T-helper 2 cell (primary cell): ENCODE measurements at regions not wholly inside any gene's neighbourhood (a gene's known extent, or its start where the extent isn't known, plus 50 kb on each side); places are given as distances from the start of the nearest gene placed in this dataset.
"Not testable (repeated sequence)": the region's sequence is repeated elsewhere in the genome, so short reads cannot be mapped to it uniquely, and the experiment has no call there.

Experiments
- DNase-seq, 5 experiments: peaks; one replicate each; pipeline versions ENCODE4 v3.0.0 to v3.0.0-alpha.2; 2012 to 2022

DNA sequence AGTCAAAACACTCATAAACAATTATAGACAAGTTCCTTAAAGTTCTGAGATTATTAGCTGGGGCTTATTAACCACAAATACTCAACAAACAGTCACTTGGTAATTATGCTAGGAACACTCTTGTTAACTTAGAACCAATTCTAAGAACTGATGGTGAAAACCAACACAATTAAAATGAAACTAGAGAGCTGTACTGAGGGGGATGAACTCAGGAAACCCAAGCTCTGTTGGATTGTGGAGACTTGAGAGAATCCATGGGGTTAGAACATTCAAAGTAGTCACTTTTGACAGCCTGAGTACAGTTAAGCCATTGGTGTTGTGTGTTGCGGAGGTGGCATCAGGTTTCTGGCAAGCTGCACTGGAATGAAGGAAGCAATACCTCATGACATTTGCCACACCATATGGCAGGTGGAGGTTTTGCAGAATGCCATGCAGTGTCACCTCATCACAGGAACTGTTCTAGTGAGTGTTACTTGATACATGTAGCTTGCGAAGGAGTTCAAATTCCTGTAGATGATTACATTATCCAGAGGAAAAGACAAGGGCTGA, 480.9 kb upstream of the CD180 start:
- DNase-seq: no peak

DNA sequence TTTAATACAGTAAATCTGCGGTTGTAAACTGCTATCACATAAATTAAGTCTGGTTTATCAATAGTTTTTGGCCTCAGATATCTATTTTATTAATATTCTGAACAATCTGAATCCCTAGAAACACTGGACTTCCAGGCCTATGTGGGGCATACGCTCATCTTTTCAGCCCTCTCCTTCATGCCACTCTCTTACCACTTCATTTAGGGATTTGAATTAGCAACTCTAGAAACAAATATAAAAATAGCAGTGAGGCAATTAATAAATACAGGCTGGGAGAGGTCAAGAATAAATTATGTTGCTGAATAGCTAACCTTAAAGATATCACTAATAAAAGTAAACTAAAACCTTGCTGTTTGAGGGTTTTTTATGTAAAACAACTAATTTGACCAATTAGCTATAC, 480.3 kb upstream of the CD180 start:
- DNase-seq: no peak

DNA sequence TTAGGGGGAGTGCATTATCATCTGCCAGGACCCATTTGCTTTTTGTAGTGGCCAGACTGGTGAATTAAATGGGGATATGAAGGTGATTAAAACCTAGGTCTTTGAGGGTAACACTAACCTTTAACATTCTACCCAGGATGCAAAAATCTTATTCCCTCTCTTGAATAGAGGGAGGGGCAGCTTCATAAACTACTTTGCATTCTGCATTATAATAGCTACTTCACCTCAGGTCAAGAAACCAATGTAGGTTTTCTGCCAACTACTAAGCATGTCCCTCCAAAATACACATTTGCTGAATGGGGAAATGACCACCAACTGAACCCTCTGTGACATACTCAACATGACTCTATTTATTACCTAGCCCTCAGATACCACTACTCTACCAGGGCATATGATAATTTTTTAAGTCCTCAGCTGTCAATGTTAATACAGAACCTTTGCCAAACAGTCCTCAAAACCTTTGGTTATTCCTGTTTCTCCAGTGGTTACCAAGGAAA, 477.6 kb upstream of the CD180 start:
- DNase-seq: no peak

DNA sequence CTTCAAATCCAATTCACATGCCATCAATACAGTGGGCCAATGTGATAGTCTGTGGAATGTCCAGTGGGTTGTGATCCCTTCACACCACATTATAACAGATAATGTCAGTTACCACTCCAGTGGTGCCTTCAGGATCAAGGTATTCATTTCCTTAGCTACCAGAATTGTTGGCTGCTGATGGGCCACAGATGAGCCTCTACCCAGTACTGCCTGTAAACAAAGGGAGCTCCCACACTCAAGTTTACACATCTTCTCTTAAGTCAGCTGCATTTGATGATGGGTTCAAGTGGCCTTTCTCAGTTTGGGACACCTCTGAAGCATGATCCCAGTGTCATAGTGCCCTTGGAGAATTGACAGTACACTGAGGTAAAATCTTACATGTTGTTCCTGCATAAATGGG, 477.0 kb upstream of the CD180 start:
- no peak for DNase-seq

DNA sequence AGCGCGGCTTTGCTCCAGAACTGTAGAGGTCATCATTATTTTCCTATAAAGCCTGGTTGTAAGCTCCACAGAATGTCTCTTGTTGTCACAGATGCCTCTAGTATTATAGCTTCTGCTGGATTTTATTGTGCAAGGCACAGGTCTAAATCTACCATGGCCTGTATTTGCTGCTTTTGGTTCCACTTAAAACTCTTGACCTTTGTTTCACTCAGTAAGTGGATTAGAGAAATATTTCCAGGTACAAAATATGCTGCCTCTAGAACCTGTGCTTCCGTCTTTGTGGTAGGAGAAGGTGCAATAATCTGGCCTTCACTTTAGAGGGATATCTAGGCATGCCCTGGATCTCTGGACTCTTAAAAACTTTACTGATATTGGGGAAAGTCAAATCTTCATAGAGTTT, 476.6 kb upstream of the CD180 start:
- no peak for DNase-seq

DNA sequence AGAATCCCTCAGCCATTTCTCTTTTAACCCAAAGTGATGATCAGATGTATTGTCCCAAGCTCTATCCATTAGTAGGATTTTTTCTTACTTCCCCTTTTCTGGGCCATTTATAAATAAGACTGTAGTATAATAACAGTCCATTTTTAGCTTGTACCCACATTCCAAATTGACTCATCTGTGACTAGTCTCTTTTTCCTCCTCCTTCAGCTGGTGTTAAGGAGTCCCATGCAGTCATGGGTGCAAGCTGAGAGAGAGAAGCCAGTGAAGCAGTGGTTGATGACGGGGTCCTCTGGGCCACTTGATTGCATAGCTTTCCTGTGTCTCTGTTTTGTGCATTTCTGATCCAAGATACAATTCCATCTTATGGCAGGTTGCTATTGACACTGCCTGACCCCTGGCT, 476.0 kb upstream of the CD180 start:
- no peak for DNase-seq

DNA sequence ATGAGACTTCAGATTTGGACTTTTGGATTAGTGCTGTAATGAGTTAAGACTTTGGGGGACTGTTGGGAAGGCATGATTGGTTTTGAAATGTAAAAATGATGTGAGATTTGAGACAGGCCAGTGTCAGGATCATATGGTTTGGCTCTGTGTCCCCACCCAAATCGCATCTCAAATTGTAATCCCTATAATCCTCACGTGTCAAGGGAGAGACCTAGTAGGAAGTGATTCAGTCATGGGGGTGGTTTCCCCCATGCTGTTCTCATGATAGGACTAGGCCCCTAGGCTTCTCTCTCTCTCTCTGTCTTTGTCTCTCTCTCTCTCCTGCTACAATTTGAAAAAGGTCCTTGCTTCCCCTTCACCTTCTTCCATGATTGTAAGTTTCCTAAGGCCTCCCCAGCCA, 473.3 kb upstream of the CD180 start:
- no peak for DNase-seq

DNA sequence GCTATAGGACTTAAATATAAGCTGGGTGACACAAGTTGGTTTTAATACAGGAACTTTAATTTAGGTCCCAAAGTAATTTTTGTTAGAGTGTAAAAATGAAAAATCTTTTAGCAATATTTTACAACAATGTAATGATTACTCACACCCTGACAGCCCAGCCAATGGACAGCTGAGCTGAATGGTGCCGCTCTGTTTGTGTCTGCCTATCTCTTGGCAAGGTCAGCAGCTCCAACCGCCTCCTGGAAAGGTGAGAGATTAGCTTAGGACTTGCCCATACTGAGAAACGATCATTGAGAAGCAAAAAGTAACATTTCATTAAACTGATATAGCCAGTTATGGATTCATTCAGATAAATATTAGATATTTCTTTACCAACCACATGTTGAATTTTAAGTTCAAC, 463.6 kb upstream of the CD180 start:
- DNase-seq: no peak

DNA sequence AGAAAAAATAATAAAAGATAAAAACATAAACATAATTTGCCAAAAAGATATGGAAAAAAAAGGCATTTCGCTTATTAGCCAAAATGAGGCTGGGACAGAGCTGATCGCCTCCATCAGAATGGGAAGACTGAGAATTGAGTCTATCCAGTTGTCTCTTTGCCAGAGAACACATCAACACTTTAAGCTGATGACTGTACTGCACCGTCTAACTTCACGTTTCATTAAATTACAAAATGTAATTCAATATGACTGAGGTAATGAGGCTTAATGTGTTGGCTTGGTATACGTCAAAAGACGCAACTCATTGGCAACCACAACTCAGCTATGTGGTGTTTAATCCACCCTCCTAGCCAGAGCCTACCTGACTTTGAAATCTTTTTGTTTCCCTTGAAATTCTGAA, 462.7 kb upstream of the CD180 start:
- no peak for DNase-seq

DNA sequence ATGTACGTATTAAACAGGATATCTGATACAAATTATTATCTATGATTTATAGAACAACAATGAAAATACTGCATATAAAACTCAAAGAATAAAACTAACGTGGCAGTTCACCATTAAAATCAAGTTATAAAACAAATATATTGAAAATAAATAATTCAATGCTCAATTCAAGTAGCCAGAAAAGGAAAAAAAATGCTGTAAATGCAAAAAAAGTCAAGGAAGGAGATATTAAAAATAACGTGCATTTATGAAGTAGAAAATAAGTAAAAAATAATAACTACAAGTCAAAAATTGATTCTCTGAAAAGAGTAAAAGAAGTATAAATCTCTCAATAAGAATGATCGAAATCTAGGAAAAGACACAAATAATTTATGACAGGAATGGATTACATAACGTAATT, 460.5 kb upstream of the CD180 start:
- no peak for DNase-seq

DNA sequence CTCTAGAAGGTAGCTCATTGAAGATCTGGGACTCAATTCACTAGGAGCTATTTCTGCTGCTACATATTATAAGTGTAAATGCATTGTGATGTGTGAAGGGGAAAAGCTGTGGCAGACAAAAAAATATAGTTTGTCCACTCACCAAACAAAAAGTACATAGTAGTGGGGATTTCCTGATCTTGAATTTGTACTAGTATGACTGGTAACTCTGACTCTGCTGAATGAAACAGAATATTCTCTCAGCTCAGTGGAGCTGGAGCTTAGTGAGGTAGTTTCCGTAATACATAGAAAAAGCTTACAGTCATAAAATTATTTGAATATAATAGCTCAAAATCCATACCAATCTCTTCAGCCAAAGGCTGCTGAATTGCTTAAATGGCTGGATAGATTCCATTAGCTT, 455.6 kb upstream of the CD180 start:
- DNase-seq: peak in 1 of 5 experiments; percentile 3

DNA sequence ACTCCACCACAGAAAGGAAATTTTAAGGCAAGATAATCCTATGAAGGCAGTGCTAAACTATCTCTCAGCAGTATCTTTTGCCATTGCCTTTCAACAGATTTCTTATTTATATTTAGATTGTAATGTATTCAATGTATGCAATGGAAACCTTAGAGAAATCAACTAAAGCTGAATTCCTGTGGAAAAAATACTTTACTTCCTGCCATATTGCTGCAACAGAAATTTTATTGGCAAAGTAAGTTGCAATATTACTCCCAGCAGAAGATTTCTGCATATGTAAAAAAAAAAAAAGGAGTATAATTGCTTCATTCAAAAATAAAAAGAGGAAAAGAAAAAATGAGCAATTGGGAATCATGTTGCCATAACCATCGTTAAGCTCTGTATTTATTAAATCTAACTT, 454.6 kb upstream of the CD180 start:
- no peak for DNase-seq

DNA sequence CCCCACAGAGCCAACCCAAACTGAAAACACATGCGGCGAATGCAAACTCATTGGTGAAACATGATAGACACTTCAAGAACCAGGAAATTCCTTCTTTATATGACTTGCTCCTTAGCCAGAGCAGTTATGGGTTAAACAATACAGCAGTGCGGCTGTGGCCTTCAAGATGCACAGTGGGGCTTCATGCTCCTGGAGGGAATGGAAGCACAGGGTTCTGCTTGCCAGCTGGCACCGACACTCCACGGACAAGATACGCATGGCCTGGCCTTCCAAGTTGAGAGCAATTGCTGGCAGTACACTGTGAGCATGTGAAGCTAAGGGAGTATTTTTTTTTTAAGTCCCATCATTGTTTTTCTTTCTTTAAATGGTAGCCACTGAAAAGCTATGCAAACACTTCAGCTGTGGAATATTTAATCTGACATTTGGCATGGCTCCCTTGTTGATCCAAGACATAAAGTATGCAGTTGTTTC, 451.6 kb upstream of the CD180 start:
- no peak for DNase-seq

DNA sequence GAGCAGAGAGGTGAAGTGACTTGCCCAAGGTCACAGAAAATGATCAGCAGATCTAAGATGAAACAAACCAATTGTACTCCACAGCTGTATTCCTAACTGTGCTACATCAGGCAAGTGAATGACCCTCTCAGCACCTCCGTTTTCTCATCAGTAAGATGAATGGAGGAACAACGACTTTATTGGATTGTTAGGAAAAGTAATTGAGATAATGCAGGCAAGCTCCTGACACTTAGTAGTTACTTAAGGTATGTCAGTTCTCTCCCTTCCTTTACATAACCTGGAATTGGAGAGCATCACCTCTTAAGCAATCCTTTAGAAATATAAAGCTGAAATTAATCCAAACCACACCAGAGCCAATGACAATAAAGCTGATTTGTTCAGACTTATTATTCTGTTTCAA, 451.2 kb upstream of the CD180 start:
- DNase-seq: no peak

DNA sequence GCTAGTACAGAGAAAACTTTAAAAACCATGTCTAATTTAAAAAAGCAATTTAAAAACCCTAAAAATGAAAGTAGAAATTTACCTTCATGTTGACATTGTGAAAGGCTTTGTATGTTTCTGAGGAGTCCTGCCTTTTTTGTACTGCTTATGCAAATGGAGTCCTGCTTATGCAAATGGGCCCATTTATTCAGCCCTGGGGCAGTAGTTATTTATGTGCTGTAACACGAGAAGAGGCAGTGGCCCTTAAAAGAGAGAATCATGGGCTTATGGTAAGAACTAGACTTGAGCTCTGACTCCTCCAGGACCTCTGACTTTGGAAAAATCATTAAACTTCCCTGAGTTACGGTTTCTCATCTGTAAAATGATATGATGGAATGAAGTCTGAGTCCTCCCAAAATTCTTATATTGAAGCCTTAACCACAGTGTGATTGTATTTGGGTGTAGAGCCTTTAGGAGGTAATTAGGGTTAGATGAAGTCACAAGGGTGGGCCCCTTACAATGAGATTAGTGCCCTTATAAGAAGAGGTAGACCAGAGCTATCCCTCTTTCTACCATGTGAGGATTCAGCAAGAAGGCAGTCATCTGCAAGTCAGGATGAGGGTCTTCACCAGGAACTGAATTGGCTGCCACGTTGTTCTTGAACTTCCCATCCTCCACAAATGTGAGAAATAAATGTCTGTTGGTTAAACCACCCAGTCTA, 447.8 kb upstream of the CD180 start:
- DNase-seq: no peak

DNA sequence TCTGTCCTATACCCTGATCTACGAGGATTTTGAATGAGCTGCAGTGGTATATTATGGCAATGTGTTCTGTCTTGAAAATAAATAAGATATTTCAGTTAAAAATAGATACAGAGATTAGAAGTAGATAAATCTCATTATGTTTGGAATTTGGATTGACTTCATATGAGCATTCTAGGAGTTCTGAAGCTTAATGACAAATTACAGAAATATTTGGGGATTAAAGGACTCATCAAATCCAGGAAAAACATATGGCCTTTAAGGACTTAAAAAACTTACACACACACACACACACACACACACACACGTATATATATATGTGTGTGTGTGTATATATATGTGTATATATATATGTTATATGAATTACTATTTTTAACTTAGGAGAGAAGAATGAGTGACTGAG, 446.9 kb upstream of the CD180 start:
- DNase-seq: no peak

DNA sequence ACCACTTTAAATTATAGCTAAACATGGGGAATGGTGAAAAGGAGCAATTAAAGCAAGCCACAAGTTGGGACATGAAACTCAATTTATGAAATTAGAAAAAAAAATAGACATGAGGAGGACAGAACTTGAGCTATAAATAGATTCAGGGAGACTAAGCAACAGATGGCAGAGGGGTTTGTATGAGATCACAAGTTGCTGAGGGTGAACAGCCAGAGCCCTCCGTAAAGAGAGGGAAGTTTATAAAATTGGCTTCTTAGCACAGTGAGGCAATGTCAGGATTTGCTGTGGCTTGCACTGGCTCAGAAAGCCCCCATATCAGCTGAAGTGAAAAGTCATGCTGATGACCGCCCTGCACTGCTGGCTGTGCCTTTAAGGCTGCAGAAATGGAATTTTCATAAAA, 443.4 kb upstream of the CD180 start:
- no peak for DNase-seq

DNA sequence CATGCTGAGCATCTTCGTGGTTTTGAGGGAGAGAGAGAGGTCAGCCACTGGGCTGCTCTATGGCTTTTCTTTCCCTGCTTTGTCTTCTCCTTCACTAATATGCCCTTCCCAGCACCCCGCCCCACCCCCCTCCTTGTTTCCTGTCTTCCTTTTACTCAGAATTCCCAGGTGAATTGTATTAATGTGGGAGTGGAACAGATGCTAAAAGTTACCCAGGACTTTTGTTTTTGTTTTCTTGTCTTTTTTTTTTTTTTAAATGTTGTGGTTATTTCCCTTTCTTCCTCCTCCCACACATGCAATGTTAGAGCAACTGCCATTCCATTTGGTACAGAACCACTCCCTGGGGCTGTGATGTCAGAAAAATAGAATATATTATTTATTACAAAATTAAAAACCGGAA, 442.7 kb upstream of the CD180 start:
- DNase-seq: no peak

DNA sequence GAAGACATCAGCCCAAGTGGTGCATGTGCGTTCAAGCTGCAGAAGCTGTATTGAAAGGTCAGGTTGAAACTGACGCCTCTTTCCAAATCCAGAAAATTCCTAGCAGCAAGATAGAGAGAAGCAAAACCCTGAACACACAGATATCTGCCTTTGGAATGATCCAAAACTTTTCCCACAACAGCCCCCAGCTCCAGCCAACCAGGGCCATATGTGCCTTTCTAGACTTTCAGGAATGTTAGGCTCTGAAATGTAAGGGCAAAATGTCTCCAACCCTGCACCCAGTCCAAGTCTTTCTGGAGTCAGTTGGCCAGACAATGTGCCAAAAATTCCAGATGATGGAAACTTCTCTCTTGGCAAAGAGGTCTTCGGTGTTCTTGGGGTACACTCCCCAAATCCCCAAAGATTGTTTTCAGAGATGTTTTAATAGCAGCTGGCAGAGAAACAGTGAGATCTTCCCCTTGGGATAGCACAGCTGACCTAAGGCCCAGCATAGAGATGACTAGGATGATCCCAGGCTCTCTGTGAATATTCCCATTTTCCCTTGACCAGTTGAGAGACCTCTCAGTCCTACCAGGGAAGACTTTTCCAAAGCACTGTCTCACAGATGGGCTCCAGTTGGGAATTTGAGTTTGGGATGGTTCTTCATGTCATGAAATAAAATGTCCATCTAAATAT, 440.4 kb upstream of the CD180 start:
- no peak for DNase-seq

DNA sequence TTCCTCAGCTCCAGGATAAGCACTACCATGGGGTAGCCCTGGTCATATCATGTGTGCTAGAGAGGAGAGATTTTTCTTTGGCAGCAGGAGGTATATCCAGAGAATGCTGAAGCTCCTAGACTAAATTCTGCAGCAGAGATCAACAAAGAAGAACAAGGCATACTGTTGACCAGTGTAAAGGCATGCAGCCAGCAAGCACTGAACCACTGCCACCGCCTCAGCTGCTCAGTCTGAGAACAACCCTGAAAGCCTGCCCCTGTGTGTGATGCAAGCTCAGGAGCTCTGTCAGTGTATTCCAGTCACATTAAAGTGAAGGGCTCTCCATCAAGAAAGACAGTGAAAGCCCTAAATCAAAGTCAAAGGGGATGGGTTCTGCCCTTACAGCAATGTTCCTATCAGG, 439.5 kb upstream of the CD180 start:
- DNase-seq: no peak

DNA sequence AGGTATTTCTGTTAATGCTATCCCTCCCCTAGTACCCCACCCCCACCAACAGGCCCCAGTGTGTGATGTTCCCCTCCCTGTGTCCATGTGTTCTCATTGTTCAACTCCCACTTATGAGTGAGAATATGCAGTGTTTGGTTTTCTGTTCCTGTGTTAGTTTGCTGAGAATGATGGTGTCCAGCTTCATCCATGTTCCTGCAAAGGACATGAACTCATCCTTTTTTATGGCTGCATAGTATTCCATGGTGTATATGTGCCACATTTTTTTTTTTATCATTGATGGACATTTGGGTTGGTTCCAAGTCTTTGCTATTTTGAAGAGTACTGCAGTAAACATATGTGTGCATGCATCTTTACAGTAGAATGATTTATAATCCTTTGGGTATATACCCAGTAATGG, 430.5 kb upstream of the CD180 start:
- not testable (repeated sequence) for DNase-seq

DNA sequence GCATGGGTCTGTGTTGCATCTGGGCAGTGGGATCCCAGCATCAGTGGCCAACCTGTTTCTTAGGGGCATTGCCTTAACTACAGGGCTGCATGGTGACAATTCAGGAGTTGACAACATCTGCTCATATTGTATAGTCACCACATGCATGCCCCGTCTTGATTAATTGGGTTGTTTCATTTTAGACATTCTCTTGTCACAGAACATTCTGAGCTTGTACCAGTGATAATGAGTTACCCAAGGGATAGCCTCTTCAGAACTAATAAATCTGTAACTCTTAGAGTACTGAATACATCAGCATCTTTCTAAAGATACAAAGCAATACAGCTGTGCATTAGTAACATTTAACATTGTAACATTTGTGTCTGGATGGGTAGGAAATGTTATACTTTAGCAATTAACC, 426.5 kb upstream of the CD180 start:
- no peak for DNase-seq

DNA sequence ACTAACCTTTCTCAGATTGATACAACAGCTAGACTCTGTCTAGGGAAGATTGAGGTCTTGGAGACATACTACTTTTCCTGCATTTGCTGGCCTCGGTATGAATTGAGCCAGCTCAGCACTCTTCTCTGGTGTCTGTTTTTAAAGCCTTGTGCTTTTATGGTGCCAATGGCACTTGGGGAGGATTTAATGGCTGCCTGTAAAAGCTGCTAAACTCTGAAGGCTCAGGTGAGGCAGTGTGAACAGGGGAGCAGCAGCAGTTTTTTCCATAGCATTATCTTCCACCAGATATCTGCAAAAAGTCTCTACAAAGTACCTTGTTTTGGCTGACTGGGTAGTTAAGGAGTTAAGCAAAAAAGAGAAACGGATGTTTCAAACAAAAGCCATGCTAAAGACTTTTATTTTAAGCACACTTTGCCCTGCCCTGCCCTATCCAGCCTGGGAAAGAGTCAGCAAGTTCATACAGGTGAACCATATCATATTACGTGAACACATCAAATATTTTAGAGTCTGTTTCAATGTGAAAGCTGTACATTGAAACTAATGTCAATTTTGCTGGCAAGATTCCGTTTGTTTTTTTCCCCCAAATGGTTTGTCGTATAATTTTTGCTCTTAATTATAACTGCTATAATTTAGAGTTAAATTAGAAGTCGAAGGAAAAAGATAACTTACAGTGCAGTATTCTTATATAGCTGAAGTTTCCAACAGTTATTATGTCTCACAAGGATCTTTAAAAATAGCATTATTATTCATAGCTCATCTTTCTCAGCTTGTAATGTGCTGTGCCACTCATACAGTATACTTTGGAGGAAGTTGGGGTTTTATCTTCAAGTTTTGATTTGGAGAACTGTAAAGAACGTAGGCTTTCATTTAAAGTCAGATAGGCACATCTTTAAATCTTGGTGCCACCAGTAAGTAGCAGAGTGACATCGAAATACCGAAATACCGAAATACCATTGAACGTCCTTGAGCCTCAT, 424.1 kb upstream of the CD180 start:
- peak in 1 of 5 experiments; percentile 17 for DNase-seq
